HG02623 (cell line): ENCODE measurements at regions not wholly inside any gene's neighbourhood (a gene's known extent, or its start where the extent isn't known, plus 50 kb on each side); places are given as distances from the start of the nearest gene placed in this dataset.
"Not testable (repeated sequence)": the region's sequence is repeated elsewhere in the genome, so short reads cannot be mapped to it uniquely, and the experiment has no call there.

ENCODE experiments used
- ATAC-seq: cut with Tn5 transposase; IDR thresholded peaks from one replicate; pipeline ENCODE4 v1.9.1; 2021; ENCODE audit warnings: moderate library complexity; ENCODE audit not compliant: unreplicated experiment

DNA sequence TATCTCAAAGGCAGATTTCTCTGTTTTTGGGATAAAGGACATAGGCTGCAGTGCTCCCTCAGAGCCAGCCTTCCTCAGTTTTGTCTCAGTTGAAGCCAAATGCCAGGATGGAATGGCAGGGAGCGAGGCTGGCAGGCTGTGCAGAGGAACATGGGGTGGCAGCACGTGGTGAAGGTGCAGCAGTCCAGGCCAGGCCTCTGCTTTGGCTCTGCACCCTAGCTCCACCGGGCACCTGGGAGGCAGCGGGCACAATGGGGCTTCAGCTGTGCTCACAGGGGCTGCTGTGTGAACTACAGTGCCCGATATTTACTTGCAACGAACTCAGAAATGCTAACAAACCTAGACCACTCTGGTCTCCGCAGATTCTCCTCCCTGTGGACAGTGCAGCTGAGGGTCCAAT lies 319.6 kb downstream of the ZNF326 start:
- ATAC-seq = no peak

DNA sequence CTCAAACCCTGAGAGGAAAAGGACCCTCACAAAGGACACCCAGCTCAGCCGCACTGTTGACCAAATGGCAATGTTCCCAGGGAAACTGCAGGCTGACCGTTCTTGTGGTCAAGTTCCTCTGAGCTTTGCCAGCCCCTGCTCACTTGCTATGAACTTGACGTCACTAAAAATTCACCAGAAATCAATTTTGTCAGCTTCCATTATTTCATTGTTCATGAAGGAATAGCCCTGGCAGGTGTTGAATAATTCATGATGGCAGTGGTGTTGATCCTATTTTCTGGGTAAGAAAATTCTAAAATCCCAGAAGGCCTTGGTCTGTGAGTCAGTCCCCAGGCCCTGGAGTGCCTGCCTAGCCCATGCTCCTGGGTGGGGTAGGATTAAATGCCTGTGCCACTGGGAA lies 318.9 kb downstream of the ZNF326 start:
- ATAC-seq = no peak

DNA sequence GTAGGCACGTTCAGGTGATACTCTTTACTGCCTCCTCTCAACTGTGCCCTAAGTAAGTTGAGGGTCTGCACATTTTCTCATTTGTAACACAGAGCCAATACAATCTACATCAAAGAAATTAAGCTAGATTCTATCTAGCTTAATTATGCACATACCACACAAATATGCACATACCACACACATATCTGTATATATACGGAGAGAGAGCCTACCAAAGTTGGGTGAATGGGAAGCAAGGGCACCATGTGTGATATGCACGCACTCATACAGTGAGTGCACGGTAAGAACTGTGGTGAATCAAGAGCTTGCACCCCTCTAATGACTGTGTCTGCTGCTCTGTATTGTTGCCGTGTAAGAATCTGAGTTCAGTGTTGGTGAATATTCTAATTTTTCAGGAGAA lies 314.9 kb downstream of the ZNF326 start:
- ATAC-seq = no peak

DNA sequence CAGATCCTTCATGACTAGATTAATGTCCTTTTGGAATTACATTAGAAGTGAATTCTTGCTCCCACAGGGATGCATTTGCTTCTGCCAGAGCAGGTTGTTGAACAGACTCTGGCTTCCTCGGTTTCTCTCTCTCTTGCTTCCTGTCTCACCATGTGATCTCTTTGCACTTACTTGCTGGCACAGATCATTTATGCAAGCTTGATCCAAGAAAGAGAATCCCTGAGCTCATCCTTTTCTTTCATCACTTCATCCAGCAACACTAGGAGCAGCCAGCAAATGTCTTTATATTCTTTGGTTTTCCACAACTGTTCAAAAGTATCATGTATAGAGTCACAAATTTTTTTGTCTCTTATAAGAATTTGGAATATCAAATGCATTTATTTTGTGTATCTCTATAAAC lies 313.5 kb downstream of the ZNF326 start:
- ATAC-seq = no peak

DNA sequence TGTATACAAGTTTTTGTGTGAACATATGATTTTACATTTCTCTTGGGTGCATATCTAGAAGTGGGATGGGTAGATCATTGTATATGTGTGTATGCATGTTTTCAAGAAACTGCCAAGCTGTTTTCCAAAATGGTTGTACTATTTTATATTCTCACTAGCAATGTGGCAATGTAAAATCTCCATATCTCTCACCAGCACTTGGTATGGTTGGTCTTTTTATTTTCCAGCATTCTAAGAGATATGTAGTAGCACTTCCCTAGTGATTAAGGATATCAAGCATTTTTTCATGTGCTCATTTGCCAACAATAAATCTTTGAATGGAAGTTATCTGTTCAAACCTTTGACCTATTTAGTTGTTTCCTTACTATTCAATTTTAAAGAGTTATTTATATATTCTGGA lies 310.7 kb downstream of the ZNF326 start:
- ATAC-seq = no peak

DNA sequence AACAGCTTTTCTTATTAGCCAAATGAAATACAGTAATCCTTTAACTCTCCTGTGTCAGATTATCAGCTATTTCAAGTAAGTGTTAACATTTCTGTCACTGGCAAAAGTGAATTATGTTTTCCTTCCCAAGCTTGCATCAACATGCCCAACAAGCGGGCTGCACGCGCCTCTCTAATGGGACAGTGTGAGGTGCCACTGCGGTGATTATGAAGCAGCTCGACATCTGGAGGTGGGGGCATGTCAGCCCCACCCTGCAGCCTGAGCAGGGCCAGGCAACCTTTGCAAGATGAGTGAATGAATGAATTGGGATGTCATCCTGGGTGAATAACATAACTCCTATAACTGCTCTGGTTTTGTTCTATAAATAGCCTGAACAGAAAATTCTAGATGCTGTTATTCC lies 301.4 kb downstream of the ZNF326 start:
- no peak for ATAC-seq

DNA sequence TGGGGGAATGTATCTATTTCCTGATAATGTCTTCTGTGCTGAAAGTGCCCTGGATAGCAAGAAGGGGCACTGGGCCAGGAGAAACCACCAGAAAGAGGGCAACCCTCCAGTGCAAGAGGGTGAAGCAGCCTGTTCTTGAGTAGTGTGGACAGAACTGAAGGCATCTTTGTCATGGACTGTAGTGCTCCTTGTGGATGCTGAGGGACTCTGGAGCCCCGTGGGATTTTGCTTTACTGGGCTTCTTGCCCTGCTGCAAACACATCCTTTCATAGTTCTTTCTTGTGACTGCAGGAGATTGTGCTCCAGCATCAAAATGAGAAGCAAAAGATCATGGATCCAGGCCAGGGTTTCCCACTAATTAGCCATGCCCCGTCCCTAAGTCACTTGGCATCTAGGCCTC lies 300.6 kb downstream of the ZNF326 start:
- ATAC-seq = no peak

DNA sequence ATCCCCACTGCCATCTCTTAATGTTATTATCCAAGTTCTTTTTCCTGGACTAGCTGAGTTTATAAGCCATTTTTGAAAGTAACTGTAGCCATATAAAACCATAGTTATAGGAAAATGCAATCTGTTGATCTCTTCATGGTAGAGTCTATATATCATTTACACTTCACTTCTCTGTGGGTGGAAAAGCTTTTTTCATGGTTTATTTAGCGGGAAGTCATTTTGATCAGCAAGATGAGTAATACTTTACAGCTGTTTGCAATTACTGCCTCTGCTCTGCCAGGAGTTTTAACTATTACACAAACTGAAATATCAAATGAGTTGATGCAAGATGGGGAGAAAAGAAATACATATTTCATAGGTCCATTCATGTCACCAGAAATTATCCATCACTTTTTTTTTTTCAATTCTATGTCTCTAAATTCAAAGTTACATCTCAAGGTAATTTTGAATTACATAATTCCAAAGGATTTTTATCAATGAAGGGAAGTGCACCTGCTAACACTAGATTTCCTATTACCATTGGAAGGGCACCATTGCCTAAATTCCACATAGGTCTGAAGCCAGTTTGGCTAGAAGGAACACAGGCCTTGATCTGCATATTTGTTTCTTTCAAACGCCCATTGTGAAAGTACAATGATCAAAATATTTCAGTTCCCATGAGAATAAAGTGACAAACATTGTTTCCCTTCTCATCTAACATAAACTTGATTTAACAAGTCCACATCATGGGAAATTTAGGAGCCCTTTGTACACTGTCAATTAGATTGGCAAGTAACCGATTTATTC lies 296.7 kb downstream of the ZNF326 start:
- ATAC-seq = no peak

DNA sequence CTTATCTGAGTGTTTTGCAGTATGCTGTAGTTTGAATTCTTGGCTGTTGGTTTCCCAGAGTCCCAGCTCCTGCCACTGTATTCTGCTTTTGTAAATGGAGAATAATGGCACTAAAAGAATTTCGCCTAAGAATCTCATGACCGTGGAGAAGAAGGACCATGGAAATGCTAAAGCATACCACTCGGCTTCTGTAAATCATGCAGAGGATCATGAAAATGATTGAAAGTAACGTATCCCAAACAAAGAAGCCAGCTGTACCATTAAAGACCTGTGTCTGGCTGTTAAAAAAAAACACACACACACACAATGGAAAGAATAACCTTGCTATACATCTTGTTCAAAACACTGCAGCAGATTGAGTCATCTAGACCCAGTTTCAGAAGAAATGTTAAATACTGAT lies 287.9 kb downstream of the ZNF326 start:
- no peak for ATAC-seq

DNA sequence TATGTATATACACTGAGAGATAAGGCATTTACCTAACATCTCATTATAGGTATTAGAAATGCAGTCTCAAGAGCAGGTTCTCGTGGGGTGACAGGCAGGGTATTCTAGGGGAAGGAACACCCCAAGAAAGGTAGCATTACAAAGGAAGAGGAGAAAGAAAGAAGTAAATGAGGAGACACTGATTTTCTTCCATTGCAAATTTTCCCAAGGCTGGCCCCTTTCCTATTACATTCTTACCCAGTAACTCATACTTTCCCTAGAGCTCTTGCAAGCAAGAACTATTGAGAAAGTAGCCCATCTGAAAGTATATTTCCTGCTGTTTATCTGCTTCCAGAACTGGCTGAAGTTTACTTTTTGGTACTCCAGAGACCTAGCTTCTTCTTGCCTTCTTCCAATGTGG lies 287.0 kb downstream of the ZNF326 start:
- ATAC-seq = not testable (repeated sequence)

DNA sequence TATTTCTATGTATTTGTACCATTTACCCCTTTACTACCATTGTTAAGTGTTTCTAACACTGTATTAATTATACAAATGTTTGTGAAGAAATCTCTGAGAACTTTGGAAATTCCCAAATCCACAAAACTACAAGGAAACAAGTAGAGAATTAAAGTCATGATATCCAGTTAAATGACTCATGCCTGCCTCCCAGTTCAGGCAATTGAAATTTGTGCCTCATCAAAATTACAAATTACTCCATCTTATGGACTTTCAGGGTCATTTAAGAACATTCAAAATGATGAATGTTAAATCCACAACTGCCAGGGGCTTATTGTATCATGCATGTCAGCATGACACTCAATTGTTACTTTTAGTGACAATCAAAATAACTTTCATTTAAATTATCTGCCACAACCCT lies 282.4 kb downstream of the ZNF326 start:
- no peak for ATAC-seq

DNA sequence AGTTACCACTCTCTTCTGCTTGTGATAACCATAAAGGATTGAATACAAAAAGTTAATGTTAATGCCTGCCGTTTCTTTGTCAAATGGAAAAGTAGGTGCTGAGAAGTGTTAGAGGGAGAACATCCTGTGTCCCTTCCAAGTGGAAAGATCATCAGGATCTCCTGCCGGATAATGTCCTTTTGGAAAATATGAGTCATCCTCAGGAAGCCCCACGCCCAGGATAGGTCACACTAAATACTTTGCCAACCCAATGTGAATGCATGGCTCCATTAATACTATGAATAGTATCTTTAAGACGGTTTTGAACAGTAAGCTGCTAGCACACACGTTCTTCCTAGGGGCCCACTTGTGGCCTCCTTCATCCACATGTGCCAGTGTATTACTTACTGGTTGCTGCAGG lies 279.5 kb downstream of the ZNF326 start:
- no peak for ATAC-seq

DNA sequence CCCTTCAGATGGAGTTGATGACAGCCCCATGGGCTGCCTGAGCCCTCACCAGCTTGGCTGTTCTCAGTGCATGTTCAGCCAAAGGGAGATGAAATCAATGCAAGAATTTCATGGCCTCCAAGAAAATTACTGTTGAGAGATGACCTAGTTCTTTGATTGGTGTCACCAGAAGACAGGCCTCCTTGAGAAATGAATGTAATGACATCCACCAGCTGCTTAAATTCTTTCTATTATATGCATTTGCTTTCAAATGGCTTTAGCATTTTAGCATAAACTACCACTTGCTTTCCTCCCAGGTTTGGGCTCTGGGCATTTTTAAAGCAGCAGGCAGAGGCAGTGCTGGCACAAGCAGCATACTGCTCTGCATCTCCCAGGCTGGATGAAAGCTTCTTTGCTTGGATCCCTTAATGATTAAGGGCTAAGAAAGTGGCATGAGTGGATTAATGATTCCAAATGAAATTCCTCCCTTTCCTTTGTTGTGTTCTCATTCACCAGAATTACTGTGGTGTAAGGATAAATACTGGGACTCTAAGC lies 278.4 kb downstream of the ZNF326 start:
- no peak for ATAC-seq

DNA sequence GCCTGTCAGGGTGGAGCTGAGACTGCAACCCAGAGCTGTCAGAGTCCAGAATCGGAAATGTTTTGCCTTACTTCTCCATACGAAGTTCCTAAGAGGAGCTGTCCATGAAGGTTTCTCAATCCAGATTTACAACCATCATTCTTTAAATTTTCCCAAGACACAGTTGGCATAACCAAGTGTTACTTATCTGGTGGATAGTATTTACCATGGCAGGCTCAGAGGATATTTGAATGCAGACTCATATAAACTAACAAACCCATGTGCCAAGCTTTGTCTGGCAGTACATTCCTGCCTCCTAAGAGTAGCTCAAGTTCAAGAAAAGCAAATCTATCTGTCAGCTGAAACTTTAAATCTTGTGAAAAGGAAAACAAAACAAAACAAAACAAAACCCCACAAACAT lies 267.9 kb downstream of the ZNF326 start:
- no peak for ATAC-seq

DNA sequence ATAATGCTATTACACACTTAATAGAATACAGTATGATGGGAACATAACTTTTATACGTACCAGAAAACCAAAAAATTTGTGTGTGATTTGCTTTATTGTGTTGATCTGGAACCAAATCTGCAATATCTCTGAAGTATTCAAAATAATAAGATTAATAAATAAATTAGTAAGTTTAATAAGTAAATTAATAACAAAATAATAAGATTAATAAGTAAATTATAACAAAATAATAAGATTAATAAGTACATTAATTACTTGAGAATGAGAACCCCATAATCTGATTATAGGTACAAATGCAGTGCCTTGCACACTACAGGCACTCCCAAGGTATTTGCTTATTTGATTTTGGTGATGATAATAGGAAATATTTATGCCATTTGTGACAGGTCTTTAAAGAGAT lies 267.4 kb downstream of the ZNF326 start:
- ATAC-seq = no peak

DNA sequence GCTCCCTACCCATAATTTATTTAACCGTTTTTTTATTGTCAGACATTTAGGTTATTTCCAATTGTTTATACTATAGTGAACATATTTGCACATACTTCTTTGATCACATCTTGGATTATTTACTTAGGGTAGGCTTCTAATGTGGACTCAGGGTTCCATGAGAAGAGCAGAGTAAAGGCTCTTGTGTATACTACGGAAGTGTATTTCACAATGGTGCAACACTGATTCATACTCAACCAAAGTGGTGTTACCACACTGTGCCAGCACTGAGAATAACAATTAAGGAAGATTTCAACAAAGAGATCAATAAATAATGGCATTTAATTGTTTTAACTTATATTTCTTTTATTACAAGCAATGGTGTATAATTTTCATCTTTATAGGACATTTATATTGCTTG lies 251.2 kb downstream of the ZNF326 start:
- no peak for ATAC-seq

DNA sequence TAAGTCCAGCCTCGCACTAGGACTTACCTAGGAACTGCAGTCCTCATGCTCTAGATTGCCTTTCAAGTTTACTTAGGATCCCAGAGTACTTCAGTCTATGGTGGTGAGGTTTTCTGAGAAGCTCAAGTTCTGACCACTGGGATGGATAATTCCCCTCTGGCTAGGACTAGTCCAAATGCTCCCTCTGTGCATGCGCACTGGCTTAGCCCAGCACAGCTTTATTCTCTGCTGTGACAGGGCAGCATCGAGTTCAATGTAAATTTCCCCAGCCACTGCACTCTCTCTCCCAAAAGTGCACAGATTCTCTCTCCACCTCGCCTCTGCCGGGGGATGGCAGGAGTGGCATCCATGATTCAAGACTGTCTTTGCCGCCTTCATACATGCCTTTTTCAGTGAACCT lies 241.6 kb downstream of the ZNF326 start:
- no peak for ATAC-seq

DNA sequence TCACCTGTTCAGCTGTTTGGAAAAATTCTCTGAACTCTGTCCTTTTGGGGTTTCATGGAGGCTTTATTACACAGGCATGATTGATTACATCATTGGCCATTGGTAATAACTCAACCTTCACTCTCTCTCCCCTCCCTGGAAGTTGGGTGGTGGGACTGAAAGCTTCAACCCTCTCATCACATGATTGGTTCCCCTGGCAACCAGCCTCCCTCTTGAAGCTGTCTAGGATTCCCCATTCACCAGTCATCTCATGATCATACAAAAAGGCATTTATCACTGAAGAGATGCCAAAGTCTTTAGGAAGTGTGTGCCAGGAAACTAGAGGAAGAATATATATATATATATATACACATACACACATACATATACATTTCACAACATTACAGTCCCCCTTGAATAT lies 228.5 kb downstream of the ZNF326 start:
- ATAC-seq = no peak

DNA sequence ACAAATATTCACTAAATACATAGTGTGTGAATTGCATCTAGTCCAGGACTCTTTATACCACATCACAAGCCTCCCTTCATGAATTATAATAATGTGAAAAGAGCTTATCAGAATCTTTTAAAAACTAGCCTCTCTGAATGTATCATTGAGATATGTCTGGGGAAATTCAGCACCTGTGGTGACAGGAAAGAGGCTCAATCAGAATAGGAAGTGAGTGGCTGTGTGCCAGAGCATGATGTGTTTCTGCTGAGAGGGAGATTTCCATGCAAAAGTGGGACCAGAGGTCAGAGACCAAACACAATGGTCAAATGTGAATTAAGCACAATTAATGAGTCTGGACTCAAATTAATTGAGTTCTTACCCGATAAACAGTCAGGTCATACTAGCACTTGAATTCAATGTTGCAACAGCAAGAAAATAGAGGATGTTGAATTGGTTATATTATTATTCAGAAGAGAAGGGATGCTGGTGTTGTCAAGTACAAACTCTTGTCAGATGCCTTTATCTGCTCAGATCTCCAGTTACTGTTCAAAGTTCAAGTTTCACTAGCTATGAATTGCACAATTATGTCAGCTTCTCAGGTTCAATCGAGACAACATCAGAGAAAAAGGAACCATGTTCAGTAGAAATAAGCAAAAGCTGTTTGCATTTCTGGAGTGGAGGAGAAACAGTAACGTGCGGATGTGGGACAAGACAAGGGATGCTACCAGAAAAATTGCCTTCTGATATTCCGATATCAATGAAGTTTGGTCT lies 226.2 kb downstream of the ZNF326 start:
- ATAC-seq = no peak

DNA sequence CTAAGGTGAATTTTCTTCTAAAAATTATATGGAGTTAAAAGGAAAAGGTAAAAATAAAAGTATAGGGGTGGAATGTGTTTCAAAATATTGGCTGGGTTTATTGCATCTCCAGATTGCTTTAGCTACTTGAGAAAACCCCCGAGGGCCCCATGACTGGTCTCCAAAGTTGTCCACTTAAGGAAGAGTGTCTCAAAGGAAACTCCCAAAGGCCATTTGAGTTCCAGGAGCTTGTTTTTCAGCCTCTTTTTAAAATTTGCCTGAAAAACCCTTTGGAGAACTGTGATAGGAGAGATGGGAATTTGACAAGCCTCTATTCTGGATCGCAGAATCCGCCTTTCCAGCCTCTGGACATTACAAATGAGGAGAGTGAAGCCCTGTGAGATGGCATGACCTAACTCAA lies 225.6 kb downstream of the ZNF326 start:
- no peak for ATAC-seq

DNA sequence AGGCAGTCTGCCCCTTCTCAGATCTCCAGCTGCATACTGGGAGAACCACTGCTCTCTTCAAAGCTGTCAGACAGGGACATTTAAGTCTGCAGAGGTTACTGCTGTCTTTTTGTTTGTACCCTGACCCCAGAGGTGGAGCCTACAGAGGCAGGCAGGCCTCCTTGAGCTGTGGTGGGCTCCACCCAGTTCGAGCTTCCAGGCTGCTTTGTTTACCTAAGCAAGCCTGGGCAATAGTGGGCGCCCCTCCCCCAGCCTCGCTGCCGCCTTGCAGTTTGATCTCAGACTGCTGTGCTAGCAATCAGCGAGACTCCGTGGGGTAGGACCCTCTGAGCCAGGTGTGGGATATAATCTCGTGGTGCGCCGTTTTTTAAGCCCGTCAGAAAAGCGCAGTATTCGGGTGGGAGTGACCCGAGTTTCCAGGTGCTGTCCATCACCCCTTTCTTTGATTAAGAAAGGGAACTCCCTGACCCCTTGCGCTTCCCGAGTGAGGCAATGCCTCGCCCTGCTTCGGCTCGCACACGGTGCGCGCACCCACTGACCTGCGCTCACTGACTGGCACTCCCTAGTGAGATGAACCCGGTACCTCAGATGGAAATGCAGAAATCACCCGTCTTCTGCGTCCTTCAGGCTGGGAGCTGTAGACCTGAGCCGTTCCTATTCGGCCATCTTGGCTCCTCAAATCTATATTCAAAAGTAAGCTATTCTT lies 224.4 kb downstream of the ZNF326 start:
- not testable (repeated sequence) for ATAC-seq
